GM21360 (cell line): ENCODE measurements at regions not wholly inside any gene's neighbourhood (a gene's known extent, or its start where the extent isn't known, plus 50 kb on each side); places are given as distances from the start of the nearest gene placed in this dataset.

ENCODE experiments used
- ATAC-seq: cut with Tn5 transposase; IDR thresholded peaks from one replicate; pipeline ENCODE4 v1.9.1; 2021; ENCODE audit warnings: mild to moderate bottlenecking, moderate library complexity; ENCODE audit not compliant: unreplicated experiment

GRCh38 chr18:46262856-46263255 lies 158.7 kb downstream of the HAUS1 start:
- no peak for ATAC-seq

GRCh38 chr18:46264255-46264654 lies 160.1 kb downstream of the HAUS1 start:
- no peak for ATAC-seq

GRCh38 chr18:46265196-46266156 lies 161.3 kb downstream of the HAUS1 start:
- ATAC-seq: no peak

- ATAC-seq: no peak
These were observed 162.3 kb downstream of the HAUS1 start for GRCh38 chr18:46266473-46266872.

GRCh38 chr18:46268671-46269070 lies 164.5 kb downstream of the HAUS1 start:
- ATAC-seq: no peak

GRCh38 chr18:46269275-46269674 lies 165.1 kb downstream of the HAUS1 start:
- no peak for ATAC-seq

- ATAC-seq: no peak
These were observed 167.3 kb downstream of the HAUS1 start for GRCh38 chr18:46271488-46271887.

GRCh38 chr18:46273861-46274260 lies 169.7 kb downstream of the HAUS1 start:
- no peak for ATAC-seq

GRCh38 chr18:46274266-46274665 lies 170.1 kb downstream of the HAUS1 start:
- no peak for ATAC-seq

GRCh38 chr18:46275370-46275769 lies 171.2 kb downstream of the HAUS1 start:
- no peak for ATAC-seq

- no peak for ATAC-seq
These were observed 172.6 kb downstream of the HAUS1 start for GRCh38 chr18:46276748-46277147.

GRCh38 chr18:46278481-46279465 lies 174.6 kb downstream of the HAUS1 start:
- ATAC-seq: no peak

- no peak for ATAC-seq
These were observed 175.5 kb downstream of the HAUS1 start for GRCh38 chr18:46279673-46280072.

GRCh38 chr18:46281185-46282176 lies 177.3 kb downstream of the HAUS1 start:
- ATAC-seq: no peak

- no peak for ATAC-seq
These were observed 178.0 kb downstream of the HAUS1 start for GRCh38 chr18:46282177-46282570.

GRCh38 chr18:46282646-46283045 lies 178.5 kb downstream of the HAUS1 start:
- no peak for ATAC-seq

- ATAC-seq: no peak
These were observed 179.1 kb downstream of the HAUS1 start for GRCh38 chr18:46283268-46283667.

GRCh38 chr18:46283895-46284295 lies 179.7 kb downstream of the HAUS1 start:
- ATAC-seq: no peak

- ATAC-seq: no peak
These were observed 185.3 kb downstream of the HAUS1 start for GRCh38 chr18:46289463-46289862.

GRCh38 chr18:46289931-46290330 lies 185.7 kb downstream of the HAUS1 start:
- no peak for ATAC-seq
